ENCODE measurements at regions not wholly inside any gene's neighbourhood (a gene's known extent, or its start where the extent isn't known, plus 50 kb on each side); places are given as distances from the start of the nearest gene placed in this dataset.

DNA sequence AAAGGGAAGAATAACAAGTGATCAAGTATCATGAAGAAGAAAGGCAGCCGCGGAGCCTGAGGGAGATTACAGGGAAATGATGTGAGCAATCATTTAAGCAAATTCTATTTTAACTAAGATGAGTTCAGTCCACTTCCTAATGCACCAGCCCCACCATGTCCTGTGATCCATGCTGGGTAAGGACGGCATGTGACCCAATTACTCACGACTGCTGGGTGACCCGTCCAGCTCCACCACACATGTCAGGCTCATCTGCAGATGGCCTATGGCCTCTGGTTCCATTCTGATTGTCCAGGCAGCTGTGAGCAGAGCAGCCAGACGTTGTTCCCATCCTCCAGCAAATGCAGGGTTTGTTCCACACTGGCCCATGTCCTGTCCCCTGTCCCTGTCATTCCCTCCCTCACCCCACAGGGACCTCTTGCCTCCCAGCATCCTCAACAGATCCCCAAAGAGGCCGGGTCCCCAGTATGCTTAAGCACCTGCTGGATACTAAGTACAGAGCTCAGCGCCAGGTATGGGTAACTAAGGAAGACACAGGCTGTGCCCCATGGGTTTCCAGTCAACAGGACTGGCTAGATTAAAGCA lies 87.9 kb downstream of the MATN1 start:
- Mint-ChIP-seq H3K4me3 (no peak overlapping the region), H3K4me1 (ENCODE audit: low read depth) (no peaks in the 10 kb centered on the region), H3K27ac (no peak overlapping the region), H3K9me3 (no peaks in the 10 kb centered on the region), H3K36me3 (ENCODE audit: low read depth) (no peaks in the 10 kb centered on the region), H3K27me3 (ENCODE audit: insufficient read depth) (peaks cover 16% of the 10 kb centered on the region)
- TF ChIP-seq CTCF (IDR thresholded peaks at IDR 0.05): no peak
- no peak for DNase-seq

- H3K4me3 Mint-ChIP-seq: no peak overlapping the region
- no peaks in the 10 kb centered on the region for H3K36me3 Mint-ChIP-seq (ENCODE audit: low read depth)
Observed at GRCh38 chr1:30634507-30634906, 88.9 kb downstream of the MATN1 start.

GRCh38 chr1:30633294-30633693 lies 90.1 kb downstream of the MATN1 start:
- TF ChIP-seq CTCF (IDR thresholded peaks at IDR 0.05): no peak
- DNase-seq: no peak
- Mint-ChIP-seq H3K4me3 (no peak overlapping the region), H3K27ac (no peak overlapping the region), H3K4me1 (ENCODE audit: low read depth) (no peaks in the 10 kb centered on the region), H3K9me3 (no peaks in the 10 kb centered on the region), H3K27me3 (ENCODE audit: insufficient read depth) (peaks cover 11% of the 10 kb centered on the region), H3K36me3 (ENCODE audit: low read depth) (no peaks in the 10 kb centered on the region)

More at GRCh38 chr1:30634507-30634906, 88.9 kb downstream of the MATN1 start:
- no peaks in the 10 kb centered on the region for H3K9me3 Mint-ChIP-seq
- DNase-seq: no peak
- H3K27me3 Mint-ChIP-seq (ENCODE audit: insufficient read depth): peaks cover 12% of the 10 kb centered on the region
- no peaks in the 10 kb centered on the region for H3K4me1 Mint-ChIP-seq (ENCODE audit: low read depth)
- TF ChIP-seq CTCF (IDR thresholded peaks at IDR 0.05): no peak
- no peak overlapping the region for H3K27ac Mint-ChIP-seq

GRCh38 chr1:30632481-30632880 lies 90.9 kb downstream of the MATN1 start:
- Mint-ChIP-seq H3K9me3 (no peaks in the 10 kb centered on the region), H3K27ac (no peak overlapping the region)
- no peak for TF ChIP-seq CTCF (IDR thresholded peaks at IDR 0.05)

DNA sequence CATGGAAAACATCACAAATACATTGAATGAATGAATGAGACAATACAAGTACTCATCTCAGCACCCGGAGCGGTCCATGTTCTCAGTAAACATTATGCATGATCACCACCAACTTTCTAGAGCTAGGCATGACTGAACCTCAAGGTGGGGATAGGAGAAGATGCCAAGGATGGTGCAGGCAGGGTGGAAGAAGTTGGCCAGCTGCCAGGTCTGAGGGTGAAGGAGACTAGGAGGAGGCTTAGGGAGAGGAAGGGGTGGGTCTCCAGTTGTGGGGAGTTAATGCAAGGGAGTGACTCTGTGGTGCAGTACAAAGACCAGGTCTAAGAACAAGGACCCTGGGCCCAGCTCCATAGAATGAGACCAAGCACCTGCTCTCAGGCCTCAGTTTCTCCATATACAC lies 91.7 kb downstream of the MATN1 start:
- Mint-ChIP-seq H3K27ac (no peak overlapping the region), H3K4me3 (no peak overlapping the region)

More at GRCh38 chr1:30632481-30632880, 90.9 kb downstream of the MATN1 start:
- DNase-seq: no peak
- Mint-ChIP-seq H3K27me3 (ENCODE audit: insufficient read depth) (peaks cover 11% of the 10 kb centered on the region), H3K36me3 (ENCODE audit: low read depth) (no peaks in the 10 kb centered on the region), H3K4me1 (ENCODE audit: low read depth) (no peaks in the 10 kb centered on the region), H3K4me3 (no peak overlapping the region)

More for the DNA sequence above, 91.7 kb downstream of the MATN1 start:
- Mint-ChIP-seq H3K27me3 (ENCODE audit: insufficient read depth) (peaks cover 5% of the 10 kb centered on the region; the same call in 1 of the 2 replicates), H3K9me3 (peaks cover 5% of the 10 kb centered on the region), H3K4me1 (ENCODE audit: low read depth) (no peaks in the 10 kb centered on the region), H3K36me3 (ENCODE audit: low read depth) (no peaks in the 10 kb centered on the region; the same call in 1 of the 2 replicates)
- TF ChIP-seq CTCF (IDR thresholded peaks at IDR 0.05): no peak
- no peak for DNase-seq

Measured in HFFc6 (cell line).